Endodermal cell (in vitro differentiated cells): ENCODE measurements at regions not wholly inside any gene's neighbourhood (a gene's known extent, or its start where the extent isn't known, plus 50 kb on each side); places are given as distances from the start of the nearest gene placed in this dataset.

Experiments used
- DNase-seq: peaks from one replicate; pipeline ENCODE4 v3.0.0-alpha.2; 2017
- H3K27ac ChIP-seq: 2 replicates; pipeline ENCODE4 v1.5.1; 2013; ENCODE audit warnings: mild to moderate bottlenecking, low read depth, low read length, moderate library complexity
- H3K27me3 ChIP-seq: 2 replicates; pipeline ENCODE4 v1.6.1; 2013; ENCODE audit warnings: mild to moderate bottlenecking, low read length, moderate library complexity; ENCODE audit not compliant: insufficient read depth, control insufficient read depth, poor library complexity, severe bottlenecking
- H3K36me3 ChIP-seq: 2 replicates; pipeline ENCODE4 v1.7.0; 2013; ENCODE audit warnings: mild to moderate bottlenecking, low read length, moderate library complexity; ENCODE audit not compliant: control insufficient read depth, insufficient read depth
- H3K4me1 ChIP-seq: one replicate; pipeline ENCODE4 v1.7.0; 2013; ENCODE audit warnings: low read length; ENCODE audit not compliant: control insufficient read depth, insufficient read depth
- H3K4me3 ChIP-seq: 2 replicates; pipeline ENCODE4 v1.5.1; 2013; ENCODE audit warnings: mild to moderate bottlenecking, low read length, moderate library complexity
- H3K9ac ChIP-seq: 2 replicates; pipeline ENCODE4 v1.6.1; 2013; ENCODE audit warnings: mild to moderate bottlenecking, low read length, moderate library complexity; ENCODE audit not compliant: poor library complexity, severe bottlenecking; ENCODE audit errors: extremely low read depth
- H3K9me3 ChIP-seq: 2 replicates; pipeline ENCODE4 v1.6.1; 2013; ENCODE audit warnings: mild to moderate bottlenecking, low read length, moderate library complexity; ENCODE audit not compliant: control insufficient read depth
- H3K27ac Mint-ChIP-seq: 2 replicates; pipeline ENCODE4 v1.8.0; 2020; ENCODE audit warnings: mixed read lengths
- H3K27me3 Mint-ChIP-seq: 2 replicates; pipeline ENCODE4 v1.8.0; 2021; ENCODE audit warnings: mild to moderate bottlenecking, mixed read lengths; ENCODE audit not compliant: insufficient read depth
- H3K36me3 Mint-ChIP-seq: 2 replicates; pipeline ENCODE4 v1.8.0; 2020; ENCODE audit warnings: low read depth, mixed read lengths
- H3K4me1 Mint-ChIP-seq: 2 replicates; pipeline ENCODE4 v1.8.0; 2020; ENCODE audit warnings: mixed read lengths
- H3K4me3 Mint-ChIP-seq: 2 replicates; pipeline ENCODE4 v1.8.0; 2020; ENCODE audit warnings: mild to moderate bottlenecking, moderate library complexity, mixed read lengths
- H3K9me3 Mint-ChIP-seq: 2 replicates; pipeline ENCODE4 v1.8.0; 2020; ENCODE audit warnings: mild to moderate bottlenecking, mixed read lengths
- WGBS, 2 experiments: methylation state at CpG; one replicate each; pipeline versions ENCODE4 v1.1.5 to v1.1.7; 2013; ENCODE audit warnings: missing lambda C conversion rate in 2 of 2, mixed read lengths in 1 of 2; ENCODE audit not compliant: insufficient coverage in 1 of 2, insufficient read length in 1 of 2; 5-methylcytosine and 5-hydroxymethylcytosine counted together
- TF ChIP-seq, protein P1 (sequence below): fragments of 200-600 bp; sonication (generic); conservative IDR thresholded peaks from 2 replicates; pipeline ENCODE4 v1.5.0; 2021; ENCODE audit warnings: antibody characterized with exemption, mild to moderate bottlenecking

DNA sequence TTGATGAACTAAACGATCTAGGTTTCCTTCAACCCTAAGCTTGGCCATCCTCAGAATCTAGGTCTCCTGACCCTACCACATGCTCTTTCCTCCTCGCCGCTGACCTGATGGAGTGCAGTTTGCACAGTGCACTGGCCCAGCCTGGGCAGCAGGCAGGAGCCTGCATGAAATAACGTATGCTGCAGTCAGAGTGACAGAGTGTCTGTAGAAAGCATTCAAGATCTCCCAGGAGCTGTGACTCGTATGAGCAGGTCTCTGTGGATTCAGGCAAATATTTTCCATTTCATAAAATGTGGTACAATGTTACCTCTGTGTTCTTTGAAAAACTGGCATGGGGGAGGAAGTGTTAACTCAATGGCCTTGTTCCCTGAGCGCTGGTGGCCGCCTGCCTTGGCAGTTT lies 441.8 kb downstream of the RPS24 start:
- no peak overlapping the region for H3K4me3 Mint-ChIP-seq
- peaks cover 8% of the 10 kb centered on the region for H3K4me1 Mint-ChIP-seq
- Histone ChIP-seq H3K4me3 (no peak overlapping the region), H3K27me3 (peaks cover 4% of the 10 kb centered on the region), H3K9ac (no peak overlapping the region), H3K36me3 (no peaks in the 10 kb centered on the region), H3K27ac (no peak overlapping the region), H3K4me1 (no peaks in the 10 kb centered on the region), H3K9me3 (no peaks in the 10 kb centered on the region)
- H3K27me3 Mint-ChIP-seq, result peaks cover 11% of the 10 kb centered on the region
- no peaks in the 10 kb centered on the region for H3K9me3 Mint-ChIP-seq
- H3K27ac Mint-ChIP-seq, result no peak overlapping the region
- TF ChIP-seq, protein P1, sequence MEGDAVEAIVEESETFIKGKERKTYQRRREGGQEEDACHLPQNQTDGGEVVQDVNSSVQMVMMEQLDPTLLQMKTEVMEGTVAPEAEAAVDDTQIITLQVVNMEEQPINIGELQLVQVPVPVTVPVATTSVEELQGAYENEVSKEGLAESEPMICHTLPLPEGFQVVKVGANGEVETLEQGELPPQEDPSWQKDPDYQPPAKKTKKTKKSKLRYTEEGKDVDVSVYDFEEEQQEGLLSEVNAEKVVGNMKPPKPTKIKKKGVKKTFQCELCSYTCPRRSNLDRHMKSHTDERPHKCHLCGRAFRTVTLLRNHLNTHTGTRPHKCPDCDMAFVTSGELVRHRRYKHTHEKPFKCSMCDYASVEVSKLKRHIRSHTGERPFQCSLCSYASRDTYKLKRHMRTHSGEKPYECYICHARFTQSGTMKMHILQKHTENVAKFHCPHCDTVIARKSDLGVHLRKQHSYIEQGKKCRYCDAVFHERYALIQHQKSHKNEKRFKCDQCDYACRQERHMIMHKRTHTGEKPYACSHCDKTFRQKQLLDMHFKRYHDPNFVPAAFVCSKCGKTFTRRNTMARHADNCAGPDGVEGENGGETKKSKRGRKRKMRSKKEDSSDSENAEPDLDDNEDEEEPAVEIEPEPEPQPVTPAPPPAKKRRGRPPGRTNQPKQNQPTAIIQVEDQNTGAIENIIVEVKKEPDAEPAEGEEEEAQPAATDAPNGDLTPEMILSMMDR, result no peak
- WGBS, 2 experiments, result 85 to 91% methylated on average over 7 of the region's 7 CpGs
- H3K36me3 Mint-ChIP-seq, result no peaks in the 10 kb centered on the region
- no peak for DNase-seq

DNA sequence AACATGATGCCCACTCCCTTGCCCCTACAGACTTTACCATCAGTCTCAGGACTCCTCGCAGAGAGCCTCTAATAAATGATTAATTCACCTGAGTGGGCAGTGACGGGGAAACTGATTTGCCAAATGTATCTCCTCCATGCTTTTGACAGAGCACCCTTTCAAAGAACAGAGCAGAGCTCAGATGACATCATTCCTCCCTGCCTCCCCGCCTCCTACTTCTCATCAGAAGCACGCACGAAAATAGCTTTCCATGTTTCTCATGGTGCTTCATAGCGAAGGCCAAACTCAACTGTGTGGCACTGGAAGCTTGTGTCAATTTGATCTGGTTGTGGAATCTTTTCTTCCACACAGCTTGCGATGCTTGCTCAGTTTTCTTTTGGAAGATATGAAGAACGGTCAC lies 442.5 kb downstream of the RPS24 start:
- peaks cover 4% of the 10 kb centered on the region for H3K27me3 ChIP-seq
- peaks cover 13% of the 10 kb centered on the region for H3K27me3 Mint-ChIP-seq
- peaks cover 8% of the 10 kb centered on the region for H3K4me1 Mint-ChIP-seq
- TF ChIP-seq, protein P1, result no peak
- H3K4me3 Mint-ChIP-seq, result no peak overlapping the region
- H3K36me3 Mint-ChIP-seq, result no peaks in the 10 kb centered on the region
- no peaks in the 10 kb centered on the region for H3K9me3 ChIP-seq
- H3K4me3 ChIP-seq, result no peak overlapping the region
- DNase-seq, result no peak
- H3K27ac ChIP-seq, result no peak overlapping the region
- no peaks in the 10 kb centered on the region for H3K9me3 Mint-ChIP-seq
- no peak overlapping the region for H3K27ac Mint-ChIP-seq
- H3K4me1 ChIP-seq, result no peaks in the 10 kb centered on the region
- WGBS, 2 experiments, result 95 to 98% methylated on average over 8 of the region's 8 CpGs
- no peaks in the 10 kb centered on the region for H3K36me3 ChIP-seq
- no peak overlapping the region for H3K9ac ChIP-seq

DNA sequence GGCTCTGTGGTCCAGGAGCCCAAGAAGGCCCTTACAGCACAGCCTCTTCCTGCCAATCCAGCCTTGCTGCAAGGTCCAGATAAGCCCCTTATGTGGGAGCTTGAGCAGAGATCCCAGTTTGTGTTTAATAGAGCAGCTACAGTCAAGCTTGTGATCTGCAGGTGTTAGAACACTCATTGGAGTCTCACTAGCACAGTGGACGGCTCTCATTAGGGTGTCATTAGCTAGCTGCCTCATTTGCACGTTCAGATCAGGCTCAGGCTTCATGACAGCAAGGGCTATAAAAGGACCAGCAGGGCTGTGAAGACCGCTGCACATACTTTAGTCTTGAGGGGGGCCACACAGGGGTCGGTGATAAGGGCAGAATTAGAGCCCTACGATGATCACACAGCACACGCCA lies 443.2 kb downstream of the RPS24 start:
- Mint-ChIP-seq H3K4me3 (no peak overlapping the region), H3K36me3 (no peaks in the 10 kb centered on the region), H3K4me1 (peaks cover 8% of the 10 kb centered on the region), H3K27ac (no peak overlapping the region), H3K27me3 (peaks cover 13% of the 10 kb centered on the region), H3K9me3 (no peaks in the 10 kb centered on the region)
- Histone ChIP-seq H3K27me3 (peaks cover 4% of the 10 kb centered on the region), H3K9me3 (no peaks in the 10 kb centered on the region), H3K27ac (no peak overlapping the region), H3K4me1 (no peaks in the 10 kb centered on the region), H3K9ac (no peak overlapping the region), H3K4me3 (no peak overlapping the region), H3K36me3 (no peaks in the 10 kb centered on the region)
- TF ChIP-seq, protein P1, result no peak
- no peak for DNase-seq
- 82 to 84% methylated on average over 6 of the region's 6 CpGs for WGBS, 2 experiments
